NCI-H82 (cell line): ENCODE measurements at regions not wholly inside any gene's neighbourhood (a gene's known extent, or its start where the extent isn't known, plus 50 kb on each side); places are given as distances from the start of the nearest gene placed in this dataset.

ENCODE experiments used
- DNase-seq: peaks from one replicate; lab custom pipeline; 2025; lab: John Stamatoyannopoulos, UW

DNA sequence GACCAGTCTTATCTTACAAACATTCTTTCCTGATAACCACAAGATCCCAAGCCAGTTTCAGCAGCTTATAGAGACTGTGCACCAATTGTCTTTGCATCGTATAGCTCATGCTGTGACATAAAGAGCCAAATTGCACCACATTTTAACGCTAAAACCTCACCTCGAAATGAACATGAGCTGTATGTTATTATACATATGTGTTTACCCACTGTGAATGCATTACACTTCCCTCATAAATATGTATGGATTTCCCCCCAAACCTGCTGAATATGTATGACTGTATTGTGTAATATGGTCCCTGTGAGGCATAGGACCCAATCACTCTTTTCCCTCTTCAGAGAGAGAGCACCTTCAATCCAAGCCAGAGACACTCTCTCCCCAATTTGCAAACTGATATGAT, 692.4 kb downstream of the NLGN4X start:
- DNase-seq = no peak

DNA sequence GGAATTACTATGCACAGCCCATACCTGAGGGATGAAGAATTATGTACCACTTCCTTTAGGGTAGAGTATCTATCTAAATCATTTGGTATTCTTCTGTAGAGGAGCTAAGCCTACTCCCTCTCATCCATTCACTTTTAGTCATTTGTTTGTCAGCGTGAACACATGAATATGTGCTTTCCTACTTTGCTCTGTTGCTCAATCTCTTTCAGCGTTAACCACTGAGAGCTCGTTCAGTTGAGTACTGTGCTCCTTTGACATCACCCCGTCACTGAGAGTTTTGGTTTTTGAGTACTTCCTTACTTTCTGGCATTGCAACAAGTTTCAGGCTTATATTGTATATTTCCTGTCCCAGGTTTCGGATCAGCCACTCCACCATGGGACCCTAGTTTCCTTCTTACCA, 700.6 kb downstream of the NLGN4X start:
- no peak for DNase-seq

GRCh38 chrX:5526191-5526590, 702.5 kb downstream of the NLGN4X start:
- no peak for DNase-seq

DNA sequence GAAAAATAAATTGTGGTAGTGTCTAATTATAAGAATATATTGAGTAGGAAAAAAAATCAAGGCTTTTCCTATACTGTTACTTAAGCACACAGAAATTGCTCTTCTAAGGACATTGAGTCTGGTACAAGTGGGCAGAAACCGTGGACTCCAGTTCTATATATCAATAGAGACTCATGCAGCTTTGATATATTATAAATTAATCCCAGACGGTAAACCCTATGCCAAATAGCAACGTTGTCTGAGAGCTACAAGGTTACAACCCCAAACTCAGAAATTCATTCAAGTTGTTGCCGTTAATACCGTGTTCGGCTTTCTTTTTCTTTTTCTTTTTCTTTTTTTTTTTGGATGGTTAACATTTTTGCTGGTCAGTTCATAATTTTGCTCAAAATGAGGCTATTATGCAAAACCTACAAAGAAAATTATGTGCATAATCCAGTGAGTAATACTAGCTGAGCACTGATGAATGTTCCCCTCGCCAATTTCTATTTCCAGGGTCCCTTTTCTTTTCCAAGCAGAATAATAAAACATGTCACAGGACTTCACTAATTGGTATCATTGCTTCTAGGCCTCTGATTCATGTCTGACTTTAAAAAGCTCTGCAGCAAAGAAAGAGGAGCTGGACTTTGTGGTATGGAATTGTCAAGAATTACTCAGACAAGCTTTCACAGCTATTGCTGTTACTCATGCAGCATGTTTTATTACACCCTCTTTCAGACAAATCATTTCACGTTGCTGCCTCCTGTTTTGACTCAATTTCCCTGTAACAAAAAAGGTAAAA, 737.7 kb downstream of the NLGN4X start:
- DNase-seq = no peak

GRCh38 chrX:5474282-5474681, 754.4 kb downstream of the NLGN4X start:
- DNase-seq = no peak

DNA sequence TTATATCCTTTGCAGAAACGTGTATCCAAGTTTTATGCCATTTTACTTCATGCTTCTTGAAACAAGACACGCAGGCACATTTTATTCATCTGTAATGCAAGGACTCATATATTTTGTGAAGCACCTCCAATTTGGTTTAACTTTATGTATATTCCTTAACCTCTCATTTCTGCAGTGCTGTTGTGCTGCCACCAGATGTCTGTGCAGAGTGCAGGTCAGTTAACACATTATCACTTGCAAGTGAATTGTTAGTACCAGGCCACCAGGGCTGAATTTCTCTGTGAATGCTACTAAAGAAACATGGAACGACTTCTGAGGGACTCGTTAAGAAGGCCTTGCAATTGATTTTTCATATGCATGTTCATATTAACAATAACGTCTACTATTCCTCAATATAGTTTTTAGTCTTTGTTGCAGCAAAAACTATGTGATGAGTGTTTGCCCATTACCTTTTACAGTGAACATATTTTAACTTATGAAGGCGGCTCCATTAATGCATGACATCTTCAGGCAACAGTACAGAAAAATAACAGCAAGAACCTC, 770.3 kb downstream of the NLGN4X start:
- no peak for DNase-seq

DNA sequence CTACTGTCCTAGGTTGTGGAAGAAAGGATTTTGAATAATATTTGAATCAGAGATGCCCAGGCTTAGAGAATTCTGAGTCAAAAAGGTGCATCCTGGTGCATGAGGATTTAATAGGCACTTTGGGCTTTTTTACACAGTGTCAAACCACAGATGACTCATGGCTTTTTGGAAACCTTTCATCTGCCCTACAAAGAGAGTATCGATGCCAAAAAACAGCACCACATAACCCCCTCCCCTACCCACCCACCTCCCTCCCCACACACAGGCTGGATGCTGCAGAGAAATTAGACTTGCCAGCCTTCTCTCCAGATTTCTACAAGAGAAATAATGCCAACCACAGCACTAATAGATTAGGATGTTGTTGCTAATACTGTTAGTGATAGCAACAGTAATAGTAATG, 779.3 kb downstream of the NLGN4X start:
- no peak for DNase-seq

GRCh38 chrX:5431823-5432222, 796.8 kb downstream of the NLGN4X start:
- no peak for DNase-seq

DNA sequence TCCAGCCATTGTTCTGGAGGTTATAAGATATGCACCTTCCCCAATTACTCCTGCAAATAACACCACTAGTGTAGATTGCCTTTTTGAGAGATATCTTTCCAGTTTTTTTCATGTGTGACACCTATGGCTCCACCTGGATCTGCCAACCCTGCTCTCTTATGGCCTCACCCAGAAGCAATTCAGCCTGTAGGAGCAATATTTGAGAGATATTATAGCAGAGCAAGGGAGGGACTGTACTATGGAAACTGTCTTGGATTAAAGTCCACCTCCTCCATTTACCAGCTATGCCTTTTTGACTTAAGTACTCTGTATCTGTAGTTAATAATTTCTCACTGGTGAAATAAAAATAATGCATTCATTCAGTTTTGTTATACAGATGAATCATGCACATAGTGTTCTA, 803.5 kb downstream of the NLGN4X start:
- DNase-seq = no peak

DNA sequence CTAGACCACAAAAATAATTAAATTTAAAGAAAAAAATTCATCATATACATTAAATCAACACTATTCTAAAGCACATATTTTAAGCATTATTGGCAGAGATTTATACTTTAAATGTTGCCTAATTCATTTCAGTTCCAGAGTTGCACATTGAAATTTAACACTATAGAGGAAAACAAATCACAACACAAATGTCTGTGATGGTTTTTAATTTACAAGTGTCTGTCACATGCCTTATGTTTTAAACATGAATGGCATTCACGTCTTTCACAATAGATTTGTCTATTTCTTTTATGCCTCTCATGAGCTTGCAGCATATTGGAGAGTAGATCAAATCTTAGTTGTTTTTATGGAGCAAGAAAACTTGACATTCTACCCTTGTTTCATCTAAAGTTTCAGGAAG, 811.3 kb downstream of the NLGN4X start:
- DNase-seq = no peak

- no peak for DNase-seq
Measured at GRCh38 chrX:5415738-5416137, 812.9 kb downstream of the NLGN4X start.

DNA sequence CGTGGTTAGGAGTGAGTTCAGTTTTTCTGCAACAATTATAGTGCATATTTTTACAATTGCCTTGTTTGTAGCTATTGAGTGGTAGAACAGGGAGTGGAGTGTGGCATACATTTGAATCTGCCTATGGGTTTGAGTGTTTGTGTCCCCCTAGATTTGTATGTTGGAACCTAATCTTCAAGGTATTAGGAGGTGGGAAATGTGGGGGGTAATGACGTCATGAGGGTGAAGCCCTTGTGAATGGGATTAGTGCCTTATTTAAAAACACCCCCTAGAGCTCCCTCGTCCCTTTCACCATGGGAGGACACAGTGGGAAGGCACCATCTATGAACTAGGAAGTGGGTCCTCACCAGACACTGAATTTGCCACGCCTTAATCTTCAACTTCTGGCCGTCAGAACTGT, 819.6 kb downstream of the NLGN4X start:
- no peak for DNase-seq

DNA sequence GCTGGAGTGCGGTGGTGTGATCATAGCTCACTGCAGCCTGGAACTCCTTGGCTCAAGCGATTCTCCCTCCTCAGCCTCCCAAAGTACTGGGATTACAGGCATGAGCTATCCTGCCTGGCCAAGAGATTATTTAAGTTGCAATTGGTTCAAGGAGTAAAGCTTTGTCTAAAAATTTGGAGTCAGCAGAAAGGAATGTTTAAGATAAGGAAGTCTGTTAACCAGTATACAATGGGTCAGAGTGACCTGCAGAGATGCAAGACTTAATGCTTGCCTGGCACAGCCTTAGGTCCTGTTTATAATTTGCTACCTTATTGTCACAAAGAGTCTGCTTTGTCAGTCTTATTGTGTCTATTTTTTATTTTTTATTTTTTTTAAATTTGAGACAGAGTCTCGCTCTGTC, 826.2 kb downstream of the NLGN4X start:
- DNase-seq = no peak

- DNase-seq = no peak
Measured at GRCh38 chrX:5399403-5399802, 829.3 kb downstream of the NLGN4X start.

GRCh38 chrX:5397409-5397808, 831.3 kb downstream of the NLGN4X start:
- no peak for DNase-seq

DNA sequence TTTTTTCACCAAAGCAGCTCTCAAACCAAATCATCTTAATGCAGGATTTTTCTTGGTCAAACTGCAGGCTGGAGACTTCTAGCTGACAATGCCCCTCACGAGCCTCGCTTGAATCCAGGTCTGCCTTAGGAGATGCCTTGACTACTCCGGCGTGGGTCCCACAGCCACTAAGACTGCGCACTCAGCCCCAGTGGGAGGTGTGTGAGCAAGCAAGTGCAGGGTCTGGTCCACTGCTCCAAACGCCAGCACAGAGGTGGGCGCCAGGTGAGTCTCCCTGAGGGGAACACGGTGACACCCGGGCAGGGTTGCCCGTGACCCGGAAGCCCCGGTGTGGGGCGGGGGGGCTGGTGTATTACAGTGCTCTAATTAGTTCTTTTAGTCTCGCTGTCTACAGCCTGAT, 838.3 kb downstream of the NLGN4X start:
- DNase-seq = no peak

DNA sequence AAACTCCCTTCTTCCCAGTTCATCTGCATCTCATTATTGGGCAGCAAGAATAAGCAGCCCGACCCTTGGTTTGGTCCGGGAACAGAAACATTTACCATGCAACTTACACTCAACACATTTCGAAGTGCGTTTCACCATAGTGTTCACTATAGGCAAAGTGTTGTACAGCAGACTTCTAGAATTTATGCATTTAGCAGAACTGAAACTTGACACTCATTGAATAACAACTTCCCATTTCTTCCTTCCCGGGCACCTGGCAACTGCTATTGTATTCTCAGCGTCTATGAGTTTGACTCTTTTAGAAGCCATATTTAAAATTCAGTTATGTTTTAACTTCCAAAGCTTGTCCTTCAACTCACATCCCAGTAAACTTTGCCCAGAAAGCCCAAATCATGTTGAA, 840.6 kb downstream of the NLGN4X start:
- DNase-seq = no peak

GRCh38 chrX:5380426-5380825, 848.2 kb downstream of the NLGN4X start:
- DNase-seq = no peak

- no peak for DNase-seq
Measured at GRCh38 chrX:5341902-5342301, 886.8 kb downstream of the NLGN4X start.

GRCh38 chrX:5337160-5337559, 891.5 kb downstream of the NLGN4X start:
- peak; percentile 43 for DNase-seq

- no peak for DNase-seq
Measured at GRCh38 chrX:5324546-5324945, 904.1 kb downstream of the NLGN4X start.

DNA sequence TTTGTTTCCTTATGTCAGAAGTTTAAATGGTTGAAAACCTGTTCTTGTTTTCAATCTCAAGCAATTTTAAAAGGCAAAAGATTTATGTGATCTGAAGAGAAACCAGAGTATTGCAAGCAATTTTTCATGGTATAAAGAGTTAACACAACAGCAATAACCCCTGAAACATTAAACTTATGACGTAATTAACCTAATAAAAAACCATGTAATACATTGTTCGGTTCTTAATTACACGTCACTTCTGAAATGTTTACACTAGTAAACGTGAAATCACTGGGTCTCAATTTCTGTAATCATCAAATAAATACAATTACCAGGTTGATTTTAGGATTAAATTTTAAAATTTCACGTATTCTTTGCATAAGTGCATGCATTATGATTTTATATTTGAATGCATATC, 914.5 kb downstream of the NLGN4X start:
- DNase-seq = no peak

- DNase-seq = no peak
Measured at GRCh38 chrX:5307416-5307815, 921.3 kb downstream of the NLGN4X start.

DNA sequence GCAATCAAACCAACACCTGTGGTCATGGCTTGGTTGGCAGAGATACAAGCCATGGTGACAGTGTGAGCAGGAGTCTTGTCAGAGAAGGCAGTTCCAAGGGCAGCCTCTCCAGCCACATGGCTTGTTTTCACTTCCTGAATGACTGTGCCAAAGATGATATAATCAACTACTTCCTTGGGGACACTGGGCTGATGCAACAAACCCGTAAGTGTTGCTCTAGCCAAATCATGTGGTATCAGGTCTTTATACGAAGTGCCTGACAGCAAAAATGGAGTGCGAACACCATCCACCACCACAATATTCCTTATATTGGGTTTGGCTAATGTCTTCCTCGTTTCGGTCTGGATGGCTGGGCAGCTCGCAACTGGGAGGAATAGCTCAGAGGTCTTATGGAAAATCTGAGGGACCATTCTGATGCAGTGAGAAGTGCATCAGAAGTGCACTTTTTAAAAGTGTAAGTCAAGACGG, 922.0 kb downstream of the NLGN4X start:
- DNase-seq = no peak
